ENCODE measurements at regions not wholly inside any gene's neighbourhood (a gene's known extent, or its start where the extent isn't known, plus 50 kb on each side); places are given as distances from the start of the nearest gene placed in this dataset.

DNA sequence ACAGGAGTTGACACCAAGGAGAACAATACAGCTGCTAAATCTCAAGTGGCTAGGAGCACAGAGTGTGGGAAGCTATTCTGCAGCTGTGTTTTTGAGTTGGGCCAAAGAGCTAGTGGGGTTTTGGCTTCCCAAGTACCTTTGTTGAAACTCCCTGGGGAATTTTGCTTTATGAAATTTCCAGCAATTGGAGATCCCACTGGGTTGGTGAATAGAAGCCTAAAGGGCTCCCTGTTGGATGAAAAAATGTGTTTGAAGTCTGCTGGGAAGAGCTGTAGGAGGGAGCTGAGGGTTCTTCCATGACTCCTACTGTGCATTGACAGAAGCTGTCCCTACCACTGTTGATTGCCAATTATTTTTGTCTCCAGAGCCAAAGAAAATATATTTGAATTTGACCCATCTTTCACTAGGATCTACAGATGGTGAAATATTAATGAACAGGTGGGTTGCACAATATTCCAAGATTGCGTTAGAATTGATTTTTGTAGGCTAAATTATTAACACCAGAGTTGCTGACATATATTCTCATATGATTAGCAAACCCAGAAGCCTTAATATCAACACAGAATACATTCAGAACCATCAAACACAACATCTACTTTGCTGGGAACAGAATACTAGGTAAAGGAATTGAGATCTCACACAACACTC is 95.4 kb upstream of the CYP1B1 start:
- TF ChIP-seq EZH2 (IDR thresholded peaks at IDR 0.05; ENCODE audit: insufficient read depth, poor library complexity, severe bottlenecking) (no peak), EZH2phosphoT487 (IDR thresholded peaks at IDR 0.05; ENCODE audit: insufficient read depth, low read depth) (no peak)
